ENCODE measurements at regions not wholly inside any gene's neighbourhood (a gene's known extent, or its start where the extent isn't known, plus 50 kb on each side); places are given as distances from the start of the nearest gene placed in this dataset.

DNA sequence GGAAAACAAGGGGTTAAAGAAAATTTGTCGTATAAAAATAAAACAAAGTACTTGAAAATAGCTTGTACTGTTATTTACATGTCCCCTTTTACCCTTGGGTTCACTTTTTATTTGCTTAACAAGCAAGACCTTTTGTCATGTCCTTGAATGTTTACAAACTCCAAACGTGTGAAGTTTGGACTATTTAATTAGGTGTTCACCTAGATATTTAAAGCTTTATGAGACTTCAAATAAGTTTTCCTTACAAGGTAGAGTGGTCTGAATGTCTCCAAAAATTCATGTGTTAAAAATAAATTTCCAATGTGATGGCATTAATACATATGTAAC is 242.0 kb upstream of the TTC14 start:
- TF ChIP-seq, protein P1, sequence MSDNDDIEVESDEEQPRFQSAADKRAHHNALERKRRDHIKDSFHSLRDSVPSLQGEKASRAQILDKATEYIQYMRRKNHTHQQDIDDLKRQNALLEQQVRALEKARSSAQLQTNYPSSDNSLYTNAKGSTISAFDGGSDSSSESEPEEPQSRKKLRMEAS (IDR thresholded peaks at IDR 0.05): no peak
- no peak for TF ChIP-seq RAD21 (IDR thresholded peaks at IDR 0.05; ENCODE audit: low read depth)

Measured in Ishikawa (cell line).